Fibroblast of lung (primary cell): ENCODE measurements at regions not wholly inside any gene's neighbourhood (a gene's known extent, or its start where the extent isn't known, plus 50 kb on each side); places are given as distances from the start of the nearest gene placed in this dataset.

Experiments
- CTCF ChIP-seq, 2 donors: IDR thresholded peaks in 1 of 2; conservative IDR thresholded peaks in 1 of 2; 1 replicate in 1 of 2; 2 replicates in 1 of 2; pipeline ENCODE4 v1.5.1; 2011 to 2012; ENCODE audit warnings: low read length in 2 of 2, control low read depth in 1 of 2, inconsistent platforms in 1 of 2, low read depth in 1 of 2, mild to moderate bottlenecking in 1 of 2
- EZH2 ChIP-seq: IDR thresholded peaks from 2 replicates; pipeline ENCODE4 v1.5.1; 2012; ENCODE audit warnings: low read length, control low read depth, mild to moderate bottlenecking; ENCODE audit errors: missing control alignments

DNA sequence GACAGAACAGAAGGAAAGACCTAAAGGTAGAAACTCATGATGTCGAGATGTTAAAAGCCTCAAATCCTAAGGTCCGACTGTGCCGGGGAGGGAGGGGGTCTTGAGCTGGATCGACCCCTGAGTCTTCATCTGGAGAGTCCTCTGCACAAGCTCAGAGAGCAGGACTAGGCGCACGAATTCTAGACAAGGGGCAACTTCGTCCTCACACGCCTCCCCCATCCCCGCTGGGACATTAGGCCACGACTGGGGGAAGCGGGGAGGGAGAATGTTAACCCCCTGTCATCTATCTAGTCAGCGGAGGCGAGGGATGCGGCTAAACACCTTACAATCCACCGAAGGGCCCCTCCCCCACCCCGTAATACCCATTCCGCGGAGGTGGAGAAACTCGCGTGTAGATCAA is 94.7 kb downstream of the PRKAB2 start:
- no peak for TF ChIP-seq CTCF (conservative IDR thresholded peaks at IDR 0.05 in 1 of 2, IDR thresholded peaks at IDR 0.05 in 1 of 2; ENCODE audit: low read depth in 1 of 2, low read length in 2 of 2)
- TF ChIP-seq EZH2, result no peak
